HUES6 (cell line): ENCODE measurements at regions not wholly inside any gene's neighbourhood (a gene's known extent, or its start where the extent isn't known, plus 50 kb on each side); places are given as distances from the start of the nearest gene placed in this dataset.

Source experiments
- H3K27ac ChIP-seq: 2 replicates; pipeline ENCODE4 v1.7.0; 2013; ENCODE audit warnings: low read depth, mild to moderate bottlenecking, low read length, inconsistent platforms
- H3K27me3 ChIP-seq: 2 replicates; pipeline ENCODE4 v1.6.1; 2013; ENCODE audit warnings: low read length; ENCODE audit not compliant: control insufficient read depth, insufficient read depth
- H3K36me3 ChIP-seq: 2 replicates; pipeline ENCODE4 v1.6.1; 2013; ENCODE audit warnings: low read length; ENCODE audit not compliant: control insufficient read depth, insufficient read depth
- H3K4me1 ChIP-seq: 2 replicates; pipeline ENCODE4 v1.6.1; 2013; ENCODE audit warnings: low read length; ENCODE audit not compliant: control insufficient read depth, insufficient read depth
- H3K4me3 ChIP-seq: 2 replicates; pipeline ENCODE4 v1.5.1; 2013; ENCODE audit warnings: low read depth, low read length
- H3K9ac ChIP-seq: one replicate; pipeline ENCODE4 v1.6.1; 2013; ENCODE audit warnings: mild to moderate bottlenecking, low read length
- H3K9me3 ChIP-seq: 2 replicates; pipeline ENCODE4 v1.6.1; 2013; ENCODE audit warnings: low read depth, low read length; ENCODE audit not compliant: control insufficient read depth, insufficient read depth

- H3K27me3 ChIP-seq: no peaks in the 10 kb centered on the region
- no peaks in the 10 kb centered on the region for H3K9me3 ChIP-seq
- H3K4me3 ChIP-seq: no peak overlapping the region
- no peaks in the 10 kb centered on the region for H3K36me3 ChIP-seq
- H3K4me1 ChIP-seq: no peaks in the 10 kb centered on the region
- no peak overlapping the region for H3K27ac ChIP-seq
- H3K9ac ChIP-seq: no peak overlapping the region
Observed at GRCh38 chr9:118165451-118165850, 461.2 kb downstream of the TLR4 start.

GRCh38 chr9:118170032-118170955 lies 466.1 kb downstream of the TLR4 start:
- H3K36me3 ChIP-seq: no peaks in the 10 kb centered on the region
- H3K27me3 ChIP-seq: no peaks in the 10 kb centered on the region
- H3K9ac ChIP-seq: no peak overlapping the region
- no peak overlapping the region for H3K27ac ChIP-seq
- no peak overlapping the region for H3K4me3 ChIP-seq
- H3K9me3 ChIP-seq: no peaks in the 10 kb centered on the region
- no peaks in the 10 kb centered on the region for H3K4me1 ChIP-seq

- H3K27ac ChIP-seq: no peak overlapping the region
- no peaks in the 10 kb centered on the region for H3K9me3 ChIP-seq
- no peaks in the 10 kb centered on the region for H3K27me3 ChIP-seq
Observed at GRCh38 chr9:118177241-118177640, 473.0 kb downstream of the TLR4 start.

GRCh38 chr9:118183576-118183975 lies 479.4 kb downstream of the TLR4 start:
- Histone ChIP-seq H3K9ac (no peak overlapping the region), H3K36me3 (no peaks in the 10 kb centered on the region), H3K9me3 (no peaks in the 10 kb centered on the region), H3K4me1 (no peaks in the 10 kb centered on the region), H3K27ac (no peak overlapping the region), H3K27me3 (no peaks in the 10 kb centered on the region), H3K4me3 (no peak overlapping the region)

More at GRCh38 chr9:118177241-118177640, 473.0 kb downstream of the TLR4 start:
- Histone ChIP-seq H3K36me3 (no peaks in the 10 kb centered on the region), H3K9ac (no peak overlapping the region), H3K4me3 (no peak overlapping the region), H3K4me1 (no peaks in the 10 kb centered on the region)

GRCh38 chr9:118187408-118187807 lies 483.2 kb downstream of the TLR4 start:
- H3K36me3 ChIP-seq: no peaks in the 10 kb centered on the region
- H3K4me1 ChIP-seq: no peaks in the 10 kb centered on the region

GRCh38 chr9:118189615-118190014 lies 485.4 kb downstream of the TLR4 start:
- H3K4me1 ChIP-seq: no peaks in the 10 kb centered on the region
- H3K27me3 ChIP-seq: no peaks in the 10 kb centered on the region
- H3K4me3 ChIP-seq: no peak overlapping the region
- no peaks in the 10 kb centered on the region for H3K9me3 ChIP-seq
- H3K27ac ChIP-seq: no peak overlapping the region
- no peaks in the 10 kb centered on the region for H3K36me3 ChIP-seq
- no peak overlapping the region for H3K9ac ChIP-seq

More at GRCh38 chr9:118187408-118187807, 483.2 kb downstream of the TLR4 start:
- Histone ChIP-seq H3K9me3 (no peaks in the 10 kb centered on the region), H3K4me3 (no peak overlapping the region), H3K9ac (no peak overlapping the region), H3K27me3 (no peaks in the 10 kb centered on the region), H3K27ac (no peak overlapping the region)

GRCh38 chr9:118192807-118193206 lies 488.6 kb downstream of the TLR4 start:
- no peaks in the 10 kb centered on the region for H3K9me3 ChIP-seq
- H3K9ac ChIP-seq: no peak overlapping the region
- no peaks in the 10 kb centered on the region for H3K36me3 ChIP-seq
- no peaks in the 10 kb centered on the region for H3K27me3 ChIP-seq
- no peaks in the 10 kb centered on the region for H3K4me1 ChIP-seq
- H3K4me3 ChIP-seq: no peak overlapping the region
- no peak overlapping the region for H3K27ac ChIP-seq

GRCh38 chr9:118209343-118209742 lies 505.1 kb downstream of the TLR4 start:
- H3K36me3 ChIP-seq: no peaks in the 10 kb centered on the region

GRCh38 chr9:118215549-118215948 lies 511.3 kb downstream of the TLR4 start:
- Histone ChIP-seq H3K9ac (no peak overlapping the region), H3K4me3 (no peak overlapping the region), H3K27me3 (0 out of 2 replicates have a peak, but pooled peaks cover 3% of the 10 kb centered on the region), H3K27ac (no peak overlapping the region), H3K36me3 (no peaks in the 10 kb centered on the region), H3K4me1 (no peaks in the 10 kb centered on the region), H3K9me3 (no peaks in the 10 kb centered on the region)

More at GRCh38 chr9:118209343-118209742, 505.1 kb downstream of the TLR4 start:
- H3K4me3 ChIP-seq: no peak overlapping the region
- H3K27ac ChIP-seq: no peak overlapping the region
- H3K4me1 ChIP-seq: no peaks in the 10 kb centered on the region
- no peak overlapping the region for H3K9ac ChIP-seq
- H3K9me3 ChIP-seq: no peaks in the 10 kb centered on the region
- 0 out of 2 replicates have a peak, but pooled peaks cover 3% of the 10 kb centered on the region for H3K27me3 ChIP-seq

GRCh38 chr9:118222375-118222774 lies 518.2 kb downstream of the TLR4 start:
- H3K27ac ChIP-seq: no peak overlapping the region
- H3K36me3 ChIP-seq: no peaks in the 10 kb centered on the region
- no peaks in the 10 kb centered on the region for H3K9me3 ChIP-seq
- no peaks in the 10 kb centered on the region for H3K27me3 ChIP-seq
- peaks cover 3% of the 10 kb centered on the region; the same call in 1 of the 2 replicates for H3K4me1 ChIP-seq
- no peak overlapping the region for H3K4me3 ChIP-seq
- no peak overlapping the region for H3K9ac ChIP-seq

GRCh38 chr9:118223111-118223510 lies 518.9 kb downstream of the TLR4 start:
- no peak overlapping the region for H3K27ac ChIP-seq
- peaks cover 3% of the 10 kb centered on the region; the same call in 1 of the 2 replicates for H3K4me1 ChIP-seq
- no peaks in the 10 kb centered on the region for H3K9me3 ChIP-seq
- no peak overlapping the region for H3K9ac ChIP-seq
- no peaks in the 10 kb centered on the region for H3K36me3 ChIP-seq
- no peak overlapping the region for H3K4me3 ChIP-seq
- no peaks in the 10 kb centered on the region for H3K27me3 ChIP-seq
